Stimulated activated CD8-positive, alpha-beta memory T cell treated with anti-CD3 and anti-CD28 coated beads, Interleukin-15, amount 100 ng/mL, for 4 hours (primary cell): ENCODE measurements at regions not wholly inside any gene's neighbourhood (a gene's known extent, or its start where the extent isn't known, plus 50 kb on each side); places are given as distances from the start of the nearest gene placed in this dataset.

Source experiments
- DNase-seq, 2 donors: peaks; one replicate each; pipeline ENCODE4 v3.0.0-alpha.2; 2020; ENCODE audit warnings: low read depth in 2 of 2

- no peak for DNase-seq
These were observed 149.2 kb upstream of the NCK2 start for GRCh38 chr2:105595536-105595935.

- DNase-seq: no peak
These were observed 151.3 kb upstream of the NCK2 start for GRCh38 chr2:105593221-105593967.

GRCh38 chr2:105592288-105592687 is 152.4 kb upstream of the NCK2 start:
- DNase-seq: no peak

- DNase-seq: no peak
These were observed 153.7 kb upstream of the NCK2 start for GRCh38 chr2:105590780-105591660.

GRCh38 chr2:105588581-105588980 is 156.1 kb upstream of the NCK2 start:
- no peak for DNase-seq

- DNase-seq: no peak
These were observed 157.1 kb upstream of the NCK2 start for GRCh38 chr2:105587637-105588036.

GRCh38 chr2:105584435-105585010 is 160.2 kb upstream of the NCK2 start:
- DNase-seq: no peak

GRCh38 chr2:105582952-105583660 is 161.6 kb upstream of the NCK2 start:
- DNase-seq: no peak

GRCh38 chr2:105581555-105581944 is 163.2 kb upstream of the NCK2 start:
- DNase-seq: no peak

- DNase-seq: no peak
These were observed 163.7 kb upstream of the NCK2 start for GRCh38 chr2:105580870-105581554.

GRCh38 chr2:105580216-105580615 is 164.5 kb upstream of the NCK2 start:
- DNase-seq: no peak

- no peak for DNase-seq
These were observed 166.5 kb upstream of the NCK2 start for GRCh38 chr2:105578166-105578565.

- DNase-seq: no peak
These were observed 166.9 kb upstream of the NCK2 start for GRCh38 chr2:105577762-105578161.

- no peak for DNase-seq
These were observed 168.1 kb upstream of the NCK2 start for GRCh38 chr2:105576440-105577241.

GRCh38 chr2:105576050-105576439 is 168.7 kb upstream of the NCK2 start:
- DNase-seq: no peak

GRCh38 chr2:105575499-105576025 is 169.2 kb upstream of the NCK2 start:
- no peak for DNase-seq

- DNase-seq: no peak
These were observed 169.8 kb upstream of the NCK2 start for GRCh38 chr2:105574796-105575344.

GRCh38 chr2:105573910-105574655 is 170.6 kb upstream of the NCK2 start:
- no peak for DNase-seq

- DNase-seq: no peak
These were observed 171.2 kb upstream of the NCK2 start for GRCh38 chr2:105573490-105573889.
